ENCODE measurements at regions not wholly inside any gene's neighbourhood (a gene's known extent, or its start where the extent isn't known, plus 50 kb on each side); places are given as distances from the start of the nearest gene placed in this dataset.

DNA sequence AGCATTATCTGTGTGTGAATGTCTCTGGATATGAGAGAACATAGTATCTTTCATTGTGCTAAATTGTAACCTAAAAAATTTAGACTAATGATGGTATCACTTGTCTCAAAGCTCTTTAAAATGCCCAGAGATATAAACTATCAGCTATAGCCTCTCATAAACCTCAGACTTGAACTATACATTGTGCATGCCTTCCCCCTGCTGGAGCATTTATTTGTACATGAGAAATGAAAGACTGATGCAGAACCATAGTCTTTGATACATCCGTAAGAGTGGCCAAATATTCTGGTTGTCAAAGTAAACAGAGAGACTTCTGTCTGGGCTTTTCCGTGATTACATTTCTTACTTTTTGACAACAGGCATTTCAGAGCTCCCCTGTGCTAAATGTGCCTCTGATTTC is 71.9 kb upstream of the CCDC68 start:
- TF ChIP-seq, protein P1, sequence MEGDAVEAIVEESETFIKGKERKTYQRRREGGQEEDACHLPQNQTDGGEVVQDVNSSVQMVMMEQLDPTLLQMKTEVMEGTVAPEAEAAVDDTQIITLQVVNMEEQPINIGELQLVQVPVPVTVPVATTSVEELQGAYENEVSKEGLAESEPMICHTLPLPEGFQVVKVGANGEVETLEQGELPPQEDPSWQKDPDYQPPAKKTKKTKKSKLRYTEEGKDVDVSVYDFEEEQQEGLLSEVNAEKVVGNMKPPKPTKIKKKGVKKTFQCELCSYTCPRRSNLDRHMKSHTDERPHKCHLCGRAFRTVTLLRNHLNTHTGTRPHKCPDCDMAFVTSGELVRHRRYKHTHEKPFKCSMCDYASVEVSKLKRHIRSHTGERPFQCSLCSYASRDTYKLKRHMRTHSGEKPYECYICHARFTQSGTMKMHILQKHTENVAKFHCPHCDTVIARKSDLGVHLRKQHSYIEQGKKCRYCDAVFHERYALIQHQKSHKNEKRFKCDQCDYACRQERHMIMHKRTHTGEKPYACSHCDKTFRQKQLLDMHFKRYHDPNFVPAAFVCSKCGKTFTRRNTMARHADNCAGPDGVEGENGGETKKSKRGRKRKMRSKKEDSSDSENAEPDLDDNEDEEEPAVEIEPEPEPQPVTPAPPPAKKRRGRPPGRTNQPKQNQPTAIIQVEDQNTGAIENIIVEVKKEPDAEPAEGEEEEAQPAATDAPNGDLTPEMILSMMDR (conservative IDR thresholded peaks at IDR 0.05; ENCODE audit: low read depth in 2 of 2) = no peak
- TF ChIP-seq POLR2AphosphoS5 (IDR thresholded peaks at IDR 0.05; ENCODE audit: low read depth) = no peak
- no peak for TF ChIP-seq ETS1 (IDR thresholded peaks at IDR 0.05)
- TF ChIP-seq, protein P2, sequence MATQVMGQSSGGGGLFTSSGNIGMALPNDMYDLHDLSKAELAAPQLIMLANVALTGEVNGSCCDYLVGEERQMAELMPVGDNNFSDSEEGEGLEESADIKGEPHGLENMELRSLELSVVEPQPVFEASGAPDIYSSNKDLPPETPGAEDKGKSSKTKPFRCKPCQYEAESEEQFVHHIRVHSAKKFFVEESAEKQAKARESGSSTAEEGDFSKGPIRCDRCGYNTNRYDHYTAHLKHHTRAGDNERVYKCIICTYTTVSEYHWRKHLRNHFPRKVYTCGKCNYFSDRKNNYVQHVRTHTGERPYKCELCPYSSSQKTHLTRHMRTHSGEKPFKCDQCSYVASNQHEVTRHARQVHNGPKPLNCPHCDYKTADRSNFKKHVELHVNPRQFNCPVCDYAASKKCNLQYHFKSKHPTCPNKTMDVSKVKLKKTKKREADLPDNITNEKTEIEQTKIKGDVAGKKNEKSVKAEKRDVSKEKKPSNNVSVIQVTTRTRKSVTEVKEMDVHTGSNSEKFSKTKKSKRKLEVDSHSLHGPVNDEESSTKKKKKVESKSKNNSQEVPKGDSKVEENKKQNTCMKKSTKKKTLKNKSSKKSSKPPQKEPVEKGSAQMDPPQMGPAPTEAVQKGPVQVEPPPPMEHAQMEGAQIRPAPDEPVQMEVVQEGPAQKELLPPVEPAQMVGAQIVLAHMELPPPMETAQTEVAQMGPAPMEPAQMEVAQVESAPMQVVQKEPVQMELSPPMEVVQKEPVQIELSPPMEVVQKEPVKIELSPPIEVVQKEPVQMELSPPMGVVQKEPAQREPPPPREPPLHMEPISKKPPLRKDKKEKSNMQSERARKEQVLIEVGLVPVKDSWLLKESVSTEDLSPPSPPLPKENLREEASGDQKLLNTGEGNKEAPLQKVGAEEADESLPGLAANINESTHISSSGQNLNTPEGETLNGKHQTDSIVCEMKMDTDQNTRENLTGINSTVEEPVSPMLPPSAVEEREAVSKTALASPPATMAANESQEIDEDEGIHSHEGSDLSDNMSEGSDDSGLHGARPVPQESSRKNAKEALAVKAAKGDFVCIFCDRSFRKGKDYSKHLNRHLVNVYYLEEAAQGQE (IDR thresholded peaks at IDR 0.05; ENCODE audit: unreplicated experiment) = no peak
- no peak for TF ChIP-seq EZH2 (IDR thresholded peaks at IDR 0.05; ENCODE audit: low read depth, unreplicated experiment)
